Fibroblast of lung (primary cell): ENCODE measurements at regions not wholly inside any gene's neighbourhood (a gene's known extent, or its start where the extent isn't known, plus 50 kb on each side); places are given as distances from the start of the nearest gene placed in this dataset.

Experiments used
- DNase-seq, 2 donors: peaks; one replicate each; pipeline versions ENCODE4 v3.0.0 to v3.0.0-alpha.2; 2010; ENCODE audit warnings: low read depth in 2 of 2
- H2AFZ ChIP-seq: 2 replicates; pipeline ENCODE4 v1.5.1; 2012; ENCODE audit warnings: low read length, control low read depth, inconsistent platforms
- H3K27ac ChIP-seq: 2 replicates; pipeline ENCODE4 v1.5.1; 2011; ENCODE audit warnings: low read length, control low read depth; ENCODE audit not compliant: insufficient read depth
- H3K27me3 ChIP-seq: 2 replicates; pipeline ENCODE4 v1.5.1; 2011; ENCODE audit warnings: mild to moderate bottlenecking, low read length; ENCODE audit not compliant: control insufficient read depth, insufficient read depth
- H3K36me3 ChIP-seq: 2 replicates; pipeline ENCODE4 v1.5.1; 2011; ENCODE audit warnings: low read length; ENCODE audit not compliant: control insufficient read depth, insufficient read depth
- H3K4me1 ChIP-seq: 2 replicates; pipeline ENCODE4 v1.5.1; 2011; ENCODE audit warnings: low read length; ENCODE audit not compliant: control insufficient read depth, insufficient read depth; ENCODE audit errors: extremely low read depth
- H3K4me2 ChIP-seq: 2 replicates; pipeline ENCODE4 v1.5.1; 2011; ENCODE audit warnings: low read length, control low read depth; ENCODE audit not compliant: insufficient read depth; ENCODE audit errors: extremely low read depth
- H3K4me3 ChIP-seq, 4 experiments: fragments of 200-600 bp in 1 of 4; sonication (generic) in 1 of 4; replicated peaks in 1 of 4; 2 replicates each; pipeline ENCODE4 v1.5.1; 2011 to 2016; ENCODE audit warnings: low read length in 4 of 4, low read depth in 3 of 4, mild to moderate bottlenecking in 3 of 4, control low read depth in 2 of 4, inconsistent platforms in 1 of 4, mixed read lengths in 1 of 4; ENCODE audit not compliant: insufficient read depth in 1 of 4; ENCODE audit errors: control extremely low read depth in 1 of 4
- H3K79me2 ChIP-seq: 2 replicates; pipeline ENCODE4 v1.5.1; 2012; ENCODE audit warnings: mild to moderate bottlenecking, low read length, inconsistent platforms; ENCODE audit not compliant: control insufficient read depth, insufficient read depth
- H3K9ac ChIP-seq: 2 replicates; pipeline ENCODE4 v1.5.1; 2011; ENCODE audit warnings: mild to moderate bottlenecking, low read length, control low read depth; ENCODE audit not compliant: insufficient read depth
- H3K9me3 ChIP-seq: 2 replicates; pipeline ENCODE4 v1.5.1; 2012; ENCODE audit warnings: low read depth, low read length; ENCODE audit not compliant: control insufficient read depth, insufficient read depth
- H4K20me1 ChIP-seq: 2 replicates; pipeline ENCODE4 v1.5.1; 2011; ENCODE audit warnings: low read length; ENCODE audit not compliant: control insufficient read depth, insufficient read depth; ENCODE audit errors: extremely low read depth
- CTCF ChIP-seq, 2 donors: IDR thresholded peaks in 1 of 2; conservative IDR thresholded peaks in 1 of 2; 1 replicate in 1 of 2; 2 replicates in 1 of 2; pipeline ENCODE4 v1.5.1; 2011 to 2012; ENCODE audit warnings: low read length in 2 of 2, control low read depth in 1 of 2, inconsistent platforms in 1 of 2, low read depth in 1 of 2, mild to moderate bottlenecking in 1 of 2
- EZH2 ChIP-seq: IDR thresholded peaks from 2 replicates; pipeline ENCODE4 v1.5.1; 2012; ENCODE audit warnings: low read length, control low read depth, mild to moderate bottlenecking; ENCODE audit errors: missing control alignments

- no peak overlapping the region for H2AFZ ChIP-seq
- no peak for DNase-seq
Measured at GRCh38 chr1:213375002-213375401, 324.0 kb downstream of the RPS6KC1 start.

GRCh38 chr1:213376862-213377372, 325.9 kb downstream of the RPS6KC1 start:
- no peaks in the 10 kb centered on the region for H3K27me3 ChIP-seq
- H3K9me3 ChIP-seq, result no peaks in the 10 kb centered on the region
- H3K4me1 ChIP-seq, result no peaks in the 10 kb centered on the region
- H4K20me1 ChIP-seq, result no peaks in the 10 kb centered on the region
- no peak overlapping the region for H3K27ac ChIP-seq
- no peak for TF ChIP-seq EZH2
- TF ChIP-seq CTCF (conservative IDR thresholded peaks at IDR 0.05 in 1 of 2, IDR thresholded peaks at IDR 0.05 in 1 of 2; ENCODE audit: low read depth in 1 of 2, low read length in 2 of 2), result no peak
- H3K4me2 ChIP-seq, result no peak overlapping the region
- no peaks in the 10 kb centered on the region for H3K36me3 ChIP-seq
- H3K9ac ChIP-seq, result no peak overlapping the region
- peak in 1 of 2 donors; percentile 51 for DNase-seq
- no peaks in the 10 kb centered on the region for H3K79me2 ChIP-seq
- no peak overlapping the region for H2AFZ ChIP-seq
- H3K4me3 ChIP-seq, result no peak overlapping the region

More at GRCh38 chr1:213375002-213375401, 324.0 kb downstream of the RPS6KC1 start:
- no peaks in the 10 kb centered on the region for H3K27me3 ChIP-seq
- H3K4me1 ChIP-seq, result no peaks in the 10 kb centered on the region
- no peak for TF ChIP-seq CTCF (conservative IDR thresholded peaks at IDR 0.05 in 1 of 2, IDR thresholded peaks at IDR 0.05 in 1 of 2; ENCODE audit: low read depth in 1 of 2, low read length in 2 of 2)
- no peak for TF ChIP-seq EZH2
- H4K20me1 ChIP-seq, result no peaks in the 10 kb centered on the region
- H3K9me3 ChIP-seq, result no peaks in the 10 kb centered on the region
- no peak overlapping the region for H3K4me2 ChIP-seq
- no peaks in the 10 kb centered on the region for H3K36me3 ChIP-seq
- H3K27ac ChIP-seq, result no peak overlapping the region
- H3K79me2 ChIP-seq, result no peaks in the 10 kb centered on the region
- no peak overlapping the region for H3K4me3 ChIP-seq
- no peak overlapping the region for H3K9ac ChIP-seq

- H3K4me3 ChIP-seq, result no peak overlapping the region
- no peak for DNase-seq
Measured at GRCh38 chr1:213380865-213381264, 329.8 kb downstream of the RPS6KC1 start.

More at GRCh38 chr1:213380865-213381264, 329.8 kb downstream of the RPS6KC1 start:
- H3K9me3 ChIP-seq, result no peaks in the 10 kb centered on the region
- no peaks in the 10 kb centered on the region for H4K20me1 ChIP-seq
- H3K9ac ChIP-seq, result no peak overlapping the region
- no peak overlapping the region for H3K27ac ChIP-seq
- no peak overlapping the region for H3K4me2 ChIP-seq
- H3K36me3 ChIP-seq, result no peaks in the 10 kb centered on the region
- H3K27me3 ChIP-seq, result no peaks in the 10 kb centered on the region
- no peak overlapping the region for H2AFZ ChIP-seq
- H3K4me1 ChIP-seq, result no peaks in the 10 kb centered on the region
- TF ChIP-seq EZH2 (no peak), CTCF (conservative IDR thresholded peaks at IDR 0.05 in 1 of 2, IDR thresholded peaks at IDR 0.05 in 1 of 2; ENCODE audit: low read depth in 1 of 2, low read length in 2 of 2) (no peak)
- H3K79me2 ChIP-seq, result no peaks in the 10 kb centered on the region
